HG03520 (cell line): ENCODE measurements at regions not wholly inside any gene's neighbourhood (a gene's known extent, or its start where the extent isn't known, plus 50 kb on each side); places are given as distances from the start of the nearest gene placed in this dataset.
"Not testable (repeated sequence)": the region's sequence is repeated elsewhere in the genome, so short reads cannot be mapped to it uniquely, and the experiment has no call there.

Source experiments
- ATAC-seq: cut with Tn5 transposase; IDR thresholded peaks from one replicate; pipeline ENCODE4 v1.9.1; 2021; ENCODE audit warnings: mild to moderate bottlenecking, moderate library complexity; ENCODE audit not compliant: unreplicated experiment

DNA sequence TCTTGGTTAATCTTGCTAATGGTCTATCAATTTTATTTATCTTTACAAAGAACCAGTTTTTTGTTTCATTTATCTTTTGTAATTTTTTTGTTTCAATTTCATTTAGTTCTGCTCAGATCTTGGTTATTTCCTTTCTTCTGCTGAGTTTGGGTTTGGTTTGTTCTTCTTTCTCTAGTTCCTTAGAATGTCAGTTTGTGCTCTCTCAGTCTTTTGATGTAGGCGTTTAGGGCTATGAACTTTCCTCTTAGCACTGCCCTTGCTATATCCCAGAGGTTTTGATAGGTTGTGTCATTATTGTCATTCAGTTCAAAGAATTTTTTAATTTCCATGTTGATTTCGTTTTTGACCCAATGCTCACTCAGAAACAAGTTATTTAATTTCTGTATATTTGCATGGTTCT, 97.1 kb upstream of the CHST15 start:
- not testable (repeated sequence) for ATAC-seq

DNA sequence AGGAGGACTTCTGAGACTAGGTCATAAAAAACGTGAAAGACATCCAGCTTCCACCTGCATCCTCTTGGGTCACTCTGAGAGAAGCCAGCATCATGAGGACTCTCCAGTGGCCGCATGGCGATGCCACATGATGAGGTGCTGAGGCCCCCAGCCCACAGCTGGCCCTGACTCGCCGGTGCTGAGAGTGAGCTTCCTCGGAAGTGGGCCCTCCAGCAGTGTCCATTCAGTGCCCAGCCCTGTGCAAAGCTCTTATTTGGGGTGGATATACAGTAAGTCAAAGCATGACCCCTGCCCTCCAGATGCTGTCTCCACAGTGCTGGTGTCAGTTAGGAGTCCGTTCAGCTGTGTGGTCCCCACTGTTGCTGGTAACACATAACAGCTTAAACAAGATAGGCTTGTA, 93.6 kb upstream of the CHST15 start:
- no peak for ATAC-seq

DNA sequence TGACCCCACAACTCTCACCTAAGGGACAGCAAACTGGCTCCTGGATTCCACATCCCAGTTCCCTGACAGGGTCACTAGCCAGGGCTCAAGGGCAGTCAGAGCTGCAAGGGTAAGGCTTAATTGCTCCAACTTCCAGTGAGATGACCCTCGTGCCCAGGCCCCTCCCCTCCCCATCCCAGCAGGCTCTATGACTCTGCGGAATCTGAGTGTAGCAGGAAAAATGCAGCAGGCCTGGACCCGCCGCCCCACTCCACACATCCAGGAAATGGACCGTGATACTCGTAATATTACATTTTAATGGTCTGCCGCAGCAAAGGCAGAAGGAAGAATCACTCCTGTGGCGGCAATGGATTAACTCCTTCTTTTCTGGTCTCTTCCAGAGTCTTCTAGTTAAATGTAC, 91.7 kb upstream of the CHST15 start:
- ATAC-seq, result no peak

DNA sequence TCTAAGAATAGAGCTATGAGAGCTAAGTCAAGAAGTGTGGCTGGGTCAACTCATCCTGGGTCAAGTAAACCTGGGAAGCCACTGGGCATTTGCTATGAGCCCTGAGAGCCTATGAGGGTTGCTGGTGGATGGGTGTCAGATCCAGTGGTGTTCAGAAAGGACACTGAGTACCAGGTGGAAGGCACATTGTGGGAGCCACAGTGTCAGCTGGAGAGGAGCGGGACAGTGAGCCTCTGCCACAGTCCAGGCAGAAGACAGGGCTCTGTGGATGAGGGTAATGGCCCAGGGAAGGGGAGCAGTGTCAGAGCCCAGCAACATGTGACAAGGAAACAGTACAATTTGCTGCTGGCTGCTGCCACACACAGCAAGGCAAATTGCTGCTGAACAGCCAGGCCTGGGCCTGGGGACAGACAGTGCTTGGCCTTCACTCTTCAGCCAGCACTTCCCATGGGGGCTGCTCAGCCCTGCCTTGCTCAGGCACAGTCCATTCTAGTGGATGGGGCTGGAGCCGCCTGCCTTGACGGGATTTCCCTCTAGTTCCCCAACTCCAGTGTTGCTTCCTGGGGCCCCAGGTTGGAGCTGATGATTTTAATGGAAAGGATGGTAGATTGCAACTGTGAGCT, 90.9 kb upstream of the CHST15 start:
- no peak for ATAC-seq

DNA sequence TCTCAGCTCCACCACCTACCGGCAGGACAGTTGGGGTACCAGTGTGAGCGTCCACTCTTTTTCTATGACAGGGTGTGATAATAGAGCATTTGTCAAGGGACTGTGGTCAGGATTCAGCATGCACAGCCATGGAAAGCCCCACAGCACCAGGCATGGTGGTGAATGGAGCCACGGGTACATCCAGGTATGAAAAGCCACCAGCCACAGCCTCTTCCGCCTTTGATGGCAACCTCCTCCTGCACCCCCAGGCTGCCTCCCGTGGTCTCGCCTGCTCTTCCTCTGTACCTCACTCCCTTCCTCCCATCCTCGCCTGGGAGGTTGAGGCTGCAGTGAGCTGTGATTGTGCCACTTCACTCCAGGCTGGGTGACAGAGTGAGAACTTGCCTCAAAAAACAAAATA, 90.2 kb upstream of the CHST15 start:
- ATAC-seq, result no peak

DNA sequence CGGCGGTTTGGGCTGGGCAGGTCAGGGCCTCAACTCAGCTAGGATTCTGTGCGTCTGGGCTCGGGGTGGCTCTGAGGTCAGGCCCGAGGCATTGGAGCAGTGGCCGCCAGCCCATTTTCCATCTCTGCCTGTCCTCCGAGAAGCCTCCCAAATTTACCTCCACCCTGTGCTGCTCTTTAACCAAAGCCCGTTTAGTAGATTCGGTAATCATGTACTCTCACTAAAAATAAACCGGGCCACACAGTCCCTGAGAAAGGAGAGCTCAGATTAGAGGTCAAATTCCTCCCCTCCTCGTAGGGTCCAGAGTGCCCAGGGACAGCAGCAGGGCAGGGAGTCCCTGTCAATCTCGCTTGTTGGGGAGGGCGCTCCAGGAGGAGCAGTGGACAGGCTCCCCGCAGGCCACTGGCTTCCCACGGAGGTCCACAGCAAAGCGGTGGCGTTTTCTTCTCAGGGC, 88.7 kb upstream of the CHST15 start:
- no peak for ATAC-seq

DNA sequence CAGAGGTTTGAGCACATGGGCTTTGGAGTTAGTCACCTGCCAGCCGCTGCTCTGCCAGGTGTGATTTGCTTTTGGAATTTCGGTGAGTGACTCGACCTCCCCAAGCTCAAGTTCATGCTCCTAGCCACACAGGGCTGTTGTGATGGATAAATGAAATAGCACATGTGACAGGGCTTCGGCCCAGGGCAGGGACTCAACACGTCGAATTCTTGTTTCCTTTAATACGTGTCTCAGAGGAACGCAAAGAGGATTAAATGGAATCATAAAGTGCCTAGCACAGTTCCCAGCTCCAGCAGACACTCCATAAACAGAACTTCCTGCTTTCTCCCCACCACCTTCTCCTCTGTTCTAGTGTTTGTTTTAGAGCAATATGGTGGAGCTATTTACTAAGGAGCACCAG, 88.3 kb upstream of the CHST15 start:
- no peak for ATAC-seq

DNA sequence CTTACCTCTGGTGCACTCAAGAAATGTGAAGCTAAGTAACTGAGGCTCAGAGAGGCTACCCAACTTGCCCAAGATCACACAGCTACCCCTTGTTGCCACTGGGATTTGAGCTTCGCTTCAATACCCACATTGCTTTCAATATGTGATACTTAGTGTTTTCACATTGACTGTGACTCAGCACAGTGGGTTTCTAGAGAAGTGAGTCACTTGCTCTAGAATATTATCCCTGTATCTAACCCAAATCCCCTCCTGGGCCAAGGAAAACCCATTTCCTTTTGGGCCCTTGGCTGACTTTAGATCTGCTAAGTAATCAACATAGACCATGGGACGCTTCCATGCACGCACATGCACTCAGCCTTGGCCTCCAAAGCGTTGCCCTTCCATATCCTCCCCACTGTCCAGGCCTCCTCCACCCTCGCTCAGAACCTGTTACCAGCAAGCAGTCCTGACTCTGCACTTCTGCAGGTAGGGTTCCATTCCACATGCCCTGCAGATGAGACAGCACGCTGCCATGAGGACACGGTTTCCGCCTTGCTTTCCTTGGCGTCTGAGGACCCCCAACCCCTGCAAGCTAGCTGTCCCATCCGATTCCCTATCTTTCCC, 87.7 kb upstream of the CHST15 start:
- ATAC-seq, result no peak

DNA sequence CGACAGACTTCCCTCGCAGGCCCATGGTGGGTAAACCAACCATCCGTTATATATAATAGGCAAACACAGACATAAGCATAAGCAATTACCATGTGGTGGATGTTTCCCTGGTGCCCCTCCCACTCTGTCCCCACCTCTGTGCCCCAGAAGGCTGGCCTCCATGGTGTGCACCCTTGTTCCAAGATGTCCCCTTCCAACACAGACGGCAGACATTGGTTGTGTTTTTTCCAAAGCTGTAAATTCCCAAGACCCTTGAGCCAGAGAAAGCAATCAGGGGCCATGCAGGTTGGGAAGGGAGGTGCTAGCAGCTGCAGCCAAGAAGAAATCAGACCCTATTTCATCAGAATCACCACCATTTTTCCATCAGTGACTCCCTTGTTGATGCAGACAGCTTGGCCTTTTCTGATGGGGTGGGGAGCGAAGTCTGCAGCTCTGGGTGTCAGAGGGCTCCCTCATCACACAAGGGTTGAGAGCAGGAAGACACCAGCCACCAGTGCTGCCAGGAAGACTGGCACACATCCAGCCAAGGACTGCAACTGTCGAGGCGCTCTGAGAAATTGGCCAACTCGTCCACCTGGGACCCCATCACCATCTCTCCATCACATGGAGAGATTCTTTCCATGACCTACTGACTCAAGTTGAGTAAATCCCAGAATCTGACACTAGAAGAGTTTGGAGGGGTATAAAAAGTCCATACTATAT, 86.8 kb upstream of the CHST15 start:
- ATAC-seq, result no peak

DNA sequence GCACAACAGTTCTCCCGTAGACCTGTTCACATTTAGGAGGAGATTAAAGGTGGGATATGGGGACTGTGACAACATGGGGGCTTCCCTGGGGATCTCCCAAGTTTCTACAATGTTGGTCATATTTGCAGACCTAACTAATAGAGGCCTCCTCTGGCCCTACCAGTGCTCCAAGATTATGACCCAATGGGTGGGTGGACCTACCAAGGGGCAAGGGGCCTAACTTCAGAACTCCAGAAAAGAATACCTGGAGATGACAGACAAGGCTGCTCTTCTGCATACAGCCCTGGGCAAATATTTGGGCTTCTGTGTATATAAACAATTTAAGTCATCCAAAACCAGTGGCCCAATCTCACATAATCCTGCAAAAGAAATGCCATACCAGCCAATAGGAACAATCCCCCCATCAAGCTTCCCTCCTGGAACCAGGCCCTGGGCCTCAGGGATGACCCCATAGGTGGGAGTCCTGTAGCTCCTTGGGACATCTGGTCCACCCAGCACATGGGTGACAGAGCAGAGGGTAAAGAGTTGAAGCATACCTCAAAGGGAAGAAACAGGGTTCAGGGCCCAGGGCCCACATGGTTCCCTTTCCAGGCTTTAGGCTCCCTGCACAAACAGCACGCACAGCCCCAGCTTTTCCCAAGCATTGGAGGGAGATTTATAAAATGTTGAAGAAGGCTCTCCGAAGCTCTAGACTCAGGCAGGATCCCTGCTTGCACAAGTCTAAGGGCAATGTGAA, 86.1 kb upstream of the CHST15 start:
- ATAC-seq, result no peak

DNA sequence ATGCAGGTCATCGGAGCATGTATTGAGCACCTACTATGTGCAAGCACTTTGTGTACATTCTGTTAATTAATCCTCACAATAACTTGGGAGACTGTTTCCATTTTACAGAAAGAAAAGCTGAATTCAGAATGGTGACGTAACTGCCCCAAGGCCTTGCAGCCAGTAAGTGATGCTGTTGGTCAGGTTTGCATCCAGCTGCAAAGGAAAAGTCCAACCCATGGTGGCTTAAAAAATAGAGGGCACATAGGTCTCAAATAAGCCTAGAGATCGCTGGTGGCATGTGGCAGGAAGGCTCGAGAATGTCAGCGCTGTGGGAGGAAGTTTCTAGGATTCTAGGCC, 83.8 kb upstream of the CHST15 start:
- ATAC-seq, result no peak

DNA sequence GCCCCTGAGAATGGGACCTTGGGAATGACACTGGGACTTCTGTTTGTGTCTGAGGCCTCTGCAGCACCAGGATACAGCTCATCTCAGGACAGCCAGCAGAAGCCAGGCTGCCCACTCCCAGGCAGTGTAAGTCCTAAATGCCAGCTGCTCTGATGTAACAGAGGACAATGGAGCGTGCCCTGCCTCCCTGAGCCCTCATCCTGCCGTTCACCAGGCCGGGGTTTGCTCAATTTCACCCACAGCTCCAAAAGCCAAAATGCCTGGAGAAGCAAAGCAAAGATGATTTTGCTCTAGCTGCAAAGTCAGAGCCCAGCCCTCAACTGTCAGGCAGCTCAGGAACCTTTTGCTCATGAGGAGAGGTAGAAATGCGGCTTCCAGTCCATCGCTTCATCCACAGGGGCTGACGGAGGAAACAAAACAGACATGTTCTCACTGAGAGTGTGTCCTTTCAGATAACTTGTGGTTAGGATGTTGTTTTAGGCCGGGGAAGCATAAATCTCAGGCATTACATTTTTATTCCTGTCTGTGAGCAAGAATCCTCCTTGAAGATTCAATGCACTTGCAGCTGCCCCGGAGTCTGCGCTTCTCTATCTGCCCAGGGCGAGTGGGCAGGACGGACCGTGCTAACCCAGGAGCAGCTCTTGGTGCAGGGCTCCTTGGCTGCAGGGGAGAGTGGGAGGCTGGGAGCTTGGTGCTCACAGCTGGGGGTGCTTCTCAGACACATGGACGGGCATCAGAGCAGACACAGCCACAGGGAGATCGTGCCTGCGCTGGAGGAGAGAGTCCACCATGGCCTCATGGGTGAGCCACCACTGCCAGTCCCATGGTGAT, 83.2 kb upstream of the CHST15 start:
- no peak for ATAC-seq

DNA sequence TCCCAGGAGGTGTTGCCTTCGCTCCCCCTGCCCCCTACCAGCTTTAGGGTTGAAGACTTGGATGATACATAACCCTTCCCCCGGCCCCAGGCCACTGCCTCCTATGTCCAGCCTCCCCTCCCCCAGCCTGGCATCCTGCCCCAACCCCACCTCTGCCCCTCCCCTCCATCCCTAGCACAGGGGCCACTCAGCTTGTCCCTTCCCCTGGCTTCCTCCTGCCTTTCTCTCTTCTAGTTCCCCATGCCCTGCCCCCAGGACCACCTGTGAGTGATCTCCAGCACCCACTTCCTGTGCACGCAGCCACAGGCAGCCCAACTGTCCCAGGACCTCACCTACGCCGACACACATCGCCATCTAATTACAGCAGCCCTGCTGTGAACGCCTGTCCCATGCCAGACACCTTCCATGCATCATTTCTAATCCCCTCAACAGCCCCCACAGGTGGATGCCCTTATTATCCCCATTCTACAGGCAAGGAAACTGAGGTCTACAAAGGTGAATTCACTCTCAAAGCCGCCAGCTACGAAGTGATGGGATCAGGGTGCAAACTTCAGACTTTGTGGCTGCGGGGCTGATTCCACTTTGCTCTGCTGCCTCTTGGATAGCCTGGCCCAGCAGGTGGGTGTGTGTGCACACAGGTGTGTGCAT, 82.4 kb upstream of the CHST15 start:
- no peak for ATAC-seq

DNA sequence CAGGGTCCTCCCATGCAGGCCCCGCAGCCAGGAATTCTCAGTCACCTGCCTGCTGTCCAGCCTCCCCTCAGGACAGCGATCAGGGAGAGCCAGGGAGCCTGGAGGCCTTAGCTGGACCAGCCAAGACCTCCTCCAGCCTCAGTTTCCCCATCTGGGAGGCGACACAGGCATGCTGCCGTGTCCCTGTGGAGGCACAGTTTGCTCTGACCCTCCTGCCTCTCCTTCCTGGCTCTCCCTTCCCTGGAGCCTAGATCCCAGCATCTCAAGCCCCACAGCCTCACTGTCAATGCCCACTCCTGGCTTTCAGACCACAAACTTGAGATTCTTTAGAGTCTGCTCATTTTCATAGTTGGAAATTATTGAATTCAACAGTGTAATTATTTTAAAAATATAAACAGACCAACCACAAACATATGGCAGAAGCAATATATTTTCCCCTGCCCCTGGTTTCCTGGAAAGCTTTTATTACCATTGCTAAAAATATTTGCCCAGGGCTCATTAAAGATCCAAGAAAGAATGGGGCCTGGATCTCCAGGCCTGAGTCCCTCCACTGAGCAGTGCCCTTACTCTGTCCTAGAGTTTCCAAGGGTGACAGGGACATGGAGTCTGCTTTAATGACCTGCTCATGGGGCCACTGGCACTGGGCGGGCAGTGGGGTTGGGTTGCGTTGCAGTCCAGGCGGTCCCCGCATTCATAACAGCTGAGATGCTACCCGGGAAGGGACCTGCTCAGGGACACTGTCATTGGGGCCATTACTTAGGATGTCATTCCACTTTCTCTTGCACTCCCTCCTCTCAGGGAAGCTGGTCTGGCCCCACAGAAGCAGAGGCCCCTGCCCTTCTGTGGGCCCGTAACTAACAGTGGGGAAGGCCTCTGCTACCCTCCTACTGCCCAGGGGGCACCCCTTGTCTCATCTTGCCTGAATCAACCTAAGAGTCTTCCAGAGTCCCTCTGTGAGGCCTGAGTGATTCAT, 81.6 kb upstream of the CHST15 start:
- ATAC-seq, result no peak

DNA sequence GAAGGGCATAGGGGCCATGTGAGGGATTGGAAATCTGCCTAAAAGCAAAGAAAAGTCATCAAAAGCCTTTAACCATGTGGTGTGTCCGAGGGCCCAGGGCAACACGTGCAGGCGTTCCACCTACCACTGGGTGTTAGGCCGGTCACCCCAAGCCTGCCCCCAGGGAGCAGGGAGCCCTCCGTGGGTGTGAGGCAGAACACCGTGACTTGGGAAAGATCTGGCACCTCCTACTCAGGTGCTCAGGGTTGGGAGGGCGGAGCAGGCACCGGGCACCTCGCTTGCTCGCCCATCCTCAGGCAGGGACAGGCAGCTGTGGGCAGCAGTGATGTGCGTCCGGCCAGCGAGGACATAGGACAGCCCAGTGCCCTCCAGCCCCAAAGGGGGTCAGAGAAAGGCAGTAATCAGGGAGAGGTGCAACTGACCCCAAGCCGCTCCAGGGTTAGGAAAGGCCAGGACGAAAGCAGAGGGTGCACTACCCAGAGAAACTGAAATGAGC, 80.7 kb upstream of the CHST15 start:
- no peak for ATAC-seq

DNA sequence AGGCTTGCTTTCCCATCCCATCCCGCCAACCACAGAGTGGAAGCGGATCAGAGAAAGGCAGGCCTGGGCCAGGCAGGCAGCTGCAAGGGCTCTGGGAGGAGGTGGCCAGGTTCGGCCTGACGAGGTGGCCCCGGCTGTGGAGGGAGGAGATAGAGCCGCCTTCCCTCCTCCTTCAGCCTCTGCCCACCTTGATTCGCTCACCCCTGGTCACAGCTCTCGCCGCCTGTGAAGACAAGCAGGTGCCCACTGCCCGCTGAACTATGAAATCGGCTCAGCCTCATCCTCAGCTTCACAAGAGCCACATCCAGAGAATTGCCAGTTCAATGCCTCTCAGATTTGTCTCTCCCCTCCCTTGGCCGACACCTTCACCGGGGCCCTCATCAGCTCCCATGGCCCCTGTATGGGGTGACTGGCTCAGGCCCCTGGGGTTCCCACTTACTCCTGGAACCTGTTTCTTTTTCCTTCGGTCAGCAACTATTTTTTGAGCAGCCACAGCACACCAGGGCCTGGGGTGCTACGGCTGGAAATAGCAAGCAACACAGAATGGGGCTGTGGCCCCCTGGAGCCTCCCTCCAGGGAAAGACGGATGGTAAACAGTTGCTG, 80.0 kb upstream of the CHST15 start:
- no peak for ATAC-seq

DNA sequence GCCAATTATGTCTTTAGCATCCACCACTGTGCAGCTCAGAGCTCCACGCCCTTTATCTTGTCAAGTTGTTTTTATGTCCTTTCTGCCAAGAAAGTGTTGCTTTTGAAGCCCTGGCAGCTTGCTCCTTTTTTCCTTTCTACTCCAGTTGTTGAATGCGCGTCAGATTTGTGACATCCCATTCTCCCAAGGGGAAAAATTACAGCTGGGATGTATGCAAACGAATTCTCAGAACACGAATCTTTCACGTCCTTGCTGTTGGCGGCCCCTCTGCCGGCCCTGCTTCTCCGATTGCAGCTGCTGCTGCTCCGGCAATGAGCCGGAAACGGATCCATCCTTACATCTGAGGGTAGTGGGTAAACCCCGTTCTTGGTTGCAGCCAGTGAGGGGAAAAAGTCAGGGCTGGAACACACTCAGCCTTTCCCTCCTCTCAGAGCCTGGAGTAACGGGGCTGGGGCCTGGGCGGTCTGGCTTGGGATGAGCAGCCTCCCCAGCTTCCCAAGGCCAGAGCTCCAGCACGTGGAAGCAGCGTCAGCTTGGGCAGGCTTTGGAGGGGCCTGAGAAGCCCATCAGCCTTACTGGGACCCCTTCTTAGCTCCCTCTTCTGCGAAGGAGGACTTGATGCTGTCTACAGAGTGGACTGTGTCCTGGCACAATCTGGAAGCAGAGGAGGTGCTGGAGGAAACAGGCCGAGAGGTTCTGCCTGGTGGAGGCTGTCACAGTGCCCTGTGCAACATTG, 79.0 kb upstream of the CHST15 start:
- no peak for ATAC-seq

DNA sequence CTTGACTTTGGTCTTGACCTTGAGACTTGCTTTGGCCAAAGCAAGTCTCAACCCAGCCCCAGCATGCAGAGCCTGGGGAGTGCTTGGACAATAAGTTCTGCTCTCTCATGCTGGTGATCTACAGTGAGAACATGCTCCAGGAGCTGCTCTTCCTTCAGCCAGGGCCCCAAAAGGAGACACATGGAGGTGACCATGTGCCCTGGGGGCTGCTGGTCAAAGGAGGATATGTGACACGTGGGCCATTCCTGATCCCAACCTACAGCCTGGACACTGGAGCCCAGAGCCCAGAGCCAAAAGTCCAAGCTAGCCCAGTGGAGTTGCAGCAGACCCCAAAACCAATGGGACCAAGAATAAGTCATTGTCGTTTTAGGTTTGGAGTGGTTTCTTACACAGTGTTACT, 78.2 kb upstream of the CHST15 start:
- ATAC-seq, result no peak
